Testis (tissue), 2 donors: ENCODE measurements at regions not wholly inside any gene's neighbourhood (a gene's known extent, or its start where the extent isn't known, plus 50 kb on each side); places are given as distances from the start of the nearest gene placed in this dataset.

Source experiments
- DNase-seq: peaks from one replicate; pipeline ENCODE4 v3.0.0-alpha.2; 2019
- H3K27ac ChIP-seq, 2 donors: fragments of 200-600 bp; sonication (generic); one replicate each; pipeline ENCODE4 v1.5.1; 2019
- H3K27me3 ChIP-seq: fragments of 200-600 bp; sonication (generic); one replicate; pipeline ENCODE4 v1.5.1; 2019
- H3K36me3 ChIP-seq: fragments of 200-600 bp; sonication (generic); one replicate; pipeline ENCODE4 v1.5.1; 2017; ENCODE audit warnings: low read depth; ENCODE audit errors: missing control alignments
- H3K4me1 ChIP-seq: fragments of 200-600 bp; sonication (generic); one replicate; pipeline ENCODE4 v1.5.1; 2019
- H3K4me3 ChIP-seq, 2 donors: fragments of 200-600 bp; sonication (generic); one replicate each; pipeline ENCODE4 v1.5.1; 2017 to 2019
- H3K9me3 ChIP-seq: fragments of 200-600 bp; sonication (generic); one replicate; pipeline ENCODE4 v1.5.1; 2017
- CTCF ChIP-seq, 3 experiments: fragments of 450-650 bp in 2 of 3; fragments of 200-600 bp in 1 of 3; sonication (generic) in 1 of 3; IDR thresholded peaks; one replicate each; pipeline ENCODE4 v1.5.1; 2016 to 2019; ENCODE audit warnings: antibody characterized with exemption in 3 of 3, mild to moderate bottlenecking in 2 of 3, moderate library complexity in 1 of 3
- POLR2A ChIP-seq: fragments of 450-650 bp; IDR thresholded peaks from one replicate; pipeline ENCODE4 v1.6.1; 2017; ENCODE audit warnings: antibody characterized with exemption, mild to moderate bottlenecking, moderate library complexity
- WGBS, 2 donors: methylation state at CpG; one replicate each; pipeline ENCODE4 v1.1.5; 2018; 5-methylcytosine and 5-hydroxymethylcytosine counted together
- intact Hi-C: fragments of 100-400 bp; cut with DNase I; formaldehyde crosslinking; loops from one replicate; pipeline ENCODE4 v1.15.1; 2023; ENCODE audit warnings: low total_unique reads

DNA sequence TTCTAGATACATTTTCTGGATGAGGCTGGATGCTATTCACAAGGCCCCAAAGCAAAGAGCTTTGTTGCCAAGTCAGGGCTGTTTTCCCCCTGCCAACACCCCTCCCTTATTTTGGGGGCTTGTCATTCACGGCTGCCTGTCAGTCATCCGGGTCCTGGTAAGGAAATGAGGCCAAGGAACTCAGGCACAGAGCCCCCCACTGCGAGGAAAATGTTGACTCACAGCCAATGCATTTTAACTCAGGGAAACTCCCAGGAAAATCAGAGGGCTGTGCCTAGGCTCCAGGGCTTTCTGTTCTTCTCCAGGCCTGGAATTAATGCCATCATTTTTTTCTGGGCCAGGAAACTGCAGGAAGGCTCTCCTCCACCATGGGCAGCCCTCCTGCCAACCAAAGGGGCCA lies 241.1 kb downstream of the SMAD2 start:
- DNase-seq = no peak
- H3K27me3 ChIP-seq = no peaks in the 10 kb centered on the region
- 63 to 76% methylated on average over 2 to 3 of the region's 3 CpGs for WGBS, 2 donors
- no peak for TF ChIP-seq POLR2A
- TF ChIP-seq CTCF (IDR thresholded peaks at IDR 0.05) = no peak
- H3K4me1 ChIP-seq = no peaks in the 10 kb centered on the region
- no peaks in the 10 kb centered on the region for H3K9me3 ChIP-seq
- H3K36me3 ChIP-seq = no peaks in the 10 kb centered on the region
- H3K4me3 ChIP-seq = no peak overlapping the region
- intact Hi-C loops = no loop called here
- H3K27ac ChIP-seq = no peak overlapping the region

GRCh38 chr18:47686806-47687205 lies 243.7 kb downstream of the SMAD2 start:
- Histone ChIP-seq H3K9me3 (no peaks in the 10 kb centered on the region), H3K27me3 (no peaks in the 10 kb centered on the region), H3K4me1 (no peaks in the 10 kb centered on the region), H3K27ac (no peak overlapping the region), H3K36me3 (no peaks in the 10 kb centered on the region), H3K4me3 (no peak overlapping the region)
- WGBS, 2 donors = 86 to 96% methylated on average over 2 of the region's 2 CpGs
- intact Hi-C loops = no loop called here
- DNase-seq = no peak
- TF ChIP-seq POLR2A (no peak), CTCF (IDR thresholded peaks at IDR 0.05) (no peak)

DNA sequence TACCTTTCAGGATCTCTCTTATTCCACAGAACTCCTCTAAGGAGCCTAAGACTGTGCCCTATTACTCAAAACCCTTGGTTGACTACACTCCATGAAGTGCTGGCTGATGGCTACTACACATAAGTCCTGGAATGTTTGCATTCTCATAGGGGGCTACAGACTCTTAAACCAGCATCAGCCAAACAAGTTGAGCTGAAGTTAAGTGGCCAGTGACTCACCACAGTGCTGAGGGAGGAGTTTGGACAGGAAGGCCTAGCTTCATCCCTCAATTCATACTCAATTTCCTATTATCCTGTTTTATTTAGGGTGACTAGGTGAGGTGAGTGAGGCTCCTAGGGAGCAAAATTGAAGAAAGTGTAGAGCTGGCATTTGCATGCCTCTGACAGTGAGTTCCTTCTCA lies 246.7 kb downstream of the SMAD2 start:
- intact Hi-C loops = no loop called here
- TF ChIP-seq POLR2A (no peak), CTCF (IDR thresholded peaks at IDR 0.05) (no peak)
- H3K4me1 ChIP-seq = no peaks in the 10 kb centered on the region

GRCh38 chr18:47682876-47683275 lies 247.6 kb downstream of the SMAD2 start:
- no peak for TF ChIP-seq CTCF (IDR thresholded peaks at IDR 0.05)
- no peak for TF ChIP-seq POLR2A
- Histone ChIP-seq H3K9me3 (no peaks in the 10 kb centered on the region), H3K36me3 (no peaks in the 10 kb centered on the region), H3K27ac (no peak overlapping the region), H3K4me1 (no peaks in the 10 kb centered on the region), H3K27me3 (no peaks in the 10 kb centered on the region), H3K4me3 (no peak overlapping the region)
- WGBS, 2 donors = 26 to 53% methylated on average over 3 of the region's 3 CpGs
- intact Hi-C loops = no loop called here
- no peak for DNase-seq

More for the DNA sequence above, 246.7 kb downstream of the SMAD2 start:
- H3K27ac ChIP-seq = no peak overlapping the region
- H3K36me3 ChIP-seq = no peaks in the 10 kb centered on the region
- no peak overlapping the region for H3K4me3 ChIP-seq
- no peak for DNase-seq
- no peaks in the 10 kb centered on the region for H3K9me3 ChIP-seq
- H3K27me3 ChIP-seq = no peaks in the 10 kb centered on the region

GRCh38 chr18:47680488-47680887 lies 250.0 kb downstream of the SMAD2 start:
- intact Hi-C loops = no loop called here
- WGBS, 2 donors = 95 to 100% methylated on average over 1 of the region's 1 CpG
- no peaks in the 10 kb centered on the region for H3K4me1 ChIP-seq
- H3K27ac ChIP-seq = no peak overlapping the region
- H3K9me3 ChIP-seq = no peaks in the 10 kb centered on the region
- H3K36me3 ChIP-seq = no peaks in the 10 kb centered on the region
- no peak for DNase-seq
- no peak overlapping the region for H3K4me3 ChIP-seq
- TF ChIP-seq CTCF (IDR thresholded peaks at IDR 0.05) (no peak), POLR2A (no peak)
- no peaks in the 10 kb centered on the region for H3K27me3 ChIP-seq
